Hematopoietic multipotent progenitor cell treated with erythropoietin and hydrocortisone succinate and interleukin-3 and kit ligand, for 15 days (in vitro differentiated cells): ENCODE measurements at regions not wholly inside any gene's neighbourhood (a gene's known extent, or its start where the extent isn't known, plus 50 kb on each side); places are given as distances from the start of the nearest gene placed in this dataset.

Experiments used
- DNase-seq: peaks from one replicate; pipeline ENCODE4 v3.0.0-alpha.2; 2015; ENCODE audit warnings: low spot score

DNA sequence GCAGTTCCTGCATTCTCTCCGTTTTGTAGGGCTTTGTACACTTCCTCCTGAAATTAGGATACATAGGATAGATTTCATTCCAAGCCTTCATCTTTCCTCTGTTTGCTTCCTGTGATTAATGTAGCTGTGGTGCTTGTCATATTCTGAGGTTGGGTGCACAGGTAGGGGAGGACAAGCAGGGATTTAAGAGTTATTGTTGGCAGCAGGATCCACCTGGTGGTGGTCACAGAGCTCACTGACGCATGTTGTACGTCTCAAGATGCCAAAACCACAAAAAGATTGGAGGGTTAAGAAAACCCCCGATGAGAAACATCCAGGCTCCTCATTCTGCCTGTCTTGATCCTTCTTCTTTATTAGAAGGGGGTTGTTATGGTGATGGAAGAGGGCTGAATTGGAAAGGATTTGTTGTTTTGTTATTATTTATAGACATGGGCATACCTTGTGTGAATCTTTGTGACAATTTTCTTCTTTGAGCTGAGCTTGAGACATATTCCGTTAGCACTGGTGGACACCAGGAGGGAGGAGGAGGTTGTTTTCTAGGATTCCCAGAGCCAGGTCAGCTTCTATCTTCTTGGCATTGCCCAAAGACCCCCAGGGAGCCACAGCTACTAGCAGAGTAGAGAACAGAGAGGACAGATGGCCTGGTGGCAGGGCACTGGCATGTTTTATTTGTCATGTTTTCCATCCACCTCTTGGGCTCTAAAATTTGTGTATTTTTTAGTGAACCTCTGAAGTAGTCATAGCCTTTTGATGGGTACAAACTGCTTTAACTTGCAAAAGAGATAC is 57.7 kb upstream of the LARS2 start:
- peak; percentile 6 for DNase-seq

DNA sequence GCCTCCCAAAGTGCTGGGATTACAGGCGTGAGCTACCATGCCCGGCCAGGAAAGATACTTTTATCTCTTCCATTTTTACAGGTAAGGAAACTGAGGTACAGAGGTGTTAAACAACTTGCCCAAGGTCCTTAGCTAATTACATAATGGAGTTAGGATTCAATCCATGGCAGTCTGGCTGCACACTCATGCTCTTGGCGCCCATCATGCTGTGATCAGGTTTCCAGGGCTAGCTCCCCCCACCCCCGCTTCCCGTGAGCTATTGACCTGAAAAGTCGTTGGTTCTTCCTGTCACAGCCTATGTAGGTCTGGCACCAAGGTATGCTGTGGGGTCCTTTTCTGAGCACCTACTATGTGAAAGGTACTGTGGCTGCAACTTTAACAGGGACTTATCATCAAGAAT is 55.9 kb upstream of the LARS2 start:
- DNase-seq: no peak

DNA sequence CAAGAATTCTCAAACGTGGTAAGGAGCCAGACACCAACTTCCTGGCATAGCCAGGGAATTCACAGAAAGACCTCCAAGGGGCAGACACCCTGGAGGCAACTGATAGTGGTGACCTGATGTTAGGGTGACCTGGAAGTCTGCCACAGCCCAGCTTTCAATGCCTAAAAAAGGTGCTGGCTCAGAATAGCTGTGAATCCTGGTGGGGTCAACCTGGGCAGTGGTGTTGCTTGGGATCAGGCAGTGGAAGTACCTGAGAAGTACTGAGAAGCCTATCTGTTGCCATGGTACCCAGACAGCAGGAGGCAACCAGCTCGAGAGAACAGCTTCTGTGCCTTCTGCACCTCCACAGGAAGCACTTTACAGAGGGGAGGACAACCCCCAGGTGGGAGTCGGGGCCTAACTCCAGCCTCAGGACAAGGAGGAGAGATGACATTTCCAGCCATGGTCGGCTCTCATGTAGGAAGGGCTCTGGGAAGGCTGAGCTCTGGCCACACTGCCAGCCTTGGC is 55.4 kb upstream of the LARS2 start:
- no peak for DNase-seq

DNA sequence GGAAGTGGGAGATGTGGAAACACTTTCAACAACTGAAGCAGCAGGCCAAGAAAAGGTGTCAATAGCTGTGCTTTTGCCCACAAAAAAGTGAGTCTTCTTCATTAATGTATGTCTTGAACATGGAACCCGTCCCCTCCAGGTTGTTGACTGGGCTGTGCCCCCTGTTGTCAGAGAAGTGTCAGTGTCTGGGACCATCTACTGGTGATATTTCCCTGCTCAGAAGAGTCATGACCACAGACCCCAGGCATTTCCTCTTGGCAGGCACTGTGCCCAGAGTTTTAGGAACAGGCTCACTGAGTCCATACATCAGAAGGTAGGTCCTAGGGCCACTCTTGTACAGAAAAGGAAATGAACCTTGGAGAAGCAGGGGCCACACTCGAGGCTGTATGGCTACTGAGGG is 54.8 kb upstream of the LARS2 start:
- DNase-seq: no peak

DNA sequence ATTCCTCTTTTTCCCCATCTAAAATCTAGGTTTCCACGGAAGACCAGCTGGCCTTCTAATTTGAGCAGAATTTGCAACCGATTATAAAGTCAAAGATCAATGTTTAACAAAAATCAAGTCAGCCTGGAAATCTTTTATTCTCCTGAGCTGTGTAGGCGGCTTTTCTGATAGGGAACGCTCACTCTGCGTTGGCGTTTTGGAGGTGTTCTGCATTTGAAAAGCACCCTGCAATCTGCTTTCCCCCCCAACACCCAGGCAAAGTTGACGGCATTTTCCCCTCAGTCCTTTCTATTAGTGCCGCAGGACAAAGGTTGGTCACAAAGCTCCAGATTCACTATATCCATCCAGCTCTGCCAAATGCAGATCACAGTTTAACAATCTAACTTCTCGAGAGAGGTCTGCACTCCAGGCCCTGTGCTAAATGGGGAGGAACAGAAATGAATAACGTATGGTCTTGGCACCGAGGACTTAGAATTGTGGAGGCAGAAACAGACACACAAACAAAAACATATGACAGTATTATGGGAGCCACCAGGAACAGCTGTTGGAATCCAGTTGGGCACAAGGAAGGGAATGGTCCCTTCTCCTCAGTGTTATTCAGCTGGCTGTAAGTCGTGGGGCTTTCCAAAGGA is 50.4 kb upstream of the LARS2 start:
- DNase-seq: no peak
